H1 (cell line): ENCODE measurements at regions not wholly inside any gene's neighbourhood (a gene's known extent, or its start where the extent isn't known, plus 50 kb on each side); places are given as distances from the start of the nearest gene placed in this dataset.

ENCODE experiments used
- CTCF ChIA-PET: fragments of 300-600 bp; sonication (Branson Sonifier 250); formaldehyde crosslinking; loops from one replicate; lab custom pipeline; 2021; ENCODE audit not compliant: partially characterized antibody; lab: Charles Lee
- POLR2A ChIA-PET: fragments of 300-600 bp; sonication (Branson Sonifier 250); formaldehyde crosslinking; loops from one replicate; lab custom pipeline; 2021; ENCODE audit warnings: inconsistent platforms; ENCODE audit not compliant: partially characterized antibody; lab: Charles Lee
- DNase-seq, 2 experiments: peaks; one replicate each; pipeline versions ENCODE4 v3.0.0 to v3.0.0-alpha.2; 2010 to 2022; ENCODE audit warnings: low spot score in 2 of 2, low read depth in 1 of 2, mixed read lengths in 1 of 2
- FAIRE-seq: peaks from 2 replicates; lab custom pipeline; 2011; peaks lifted over from hg19 to GRCh38; lab: Jason Lieb, UNC
- H2AFZ ChIP-seq: 2 replicates; pipeline ENCODE4 v1.8.1; 2012; ENCODE audit warnings: low read length, inconsistent platforms
- H2AK5ac ChIP-seq: 2 replicates; pipeline ENCODE4 v1.6.1; 2013; ENCODE audit warnings: low read depth, low read length
- H2BK120ac ChIP-seq: replicated peaks from 2 replicates; pipeline ENCODE3; 2013; ENCODE audit warnings: low read depth, low read length, inconsistent platforms
- H2BK12ac ChIP-seq: 2 replicates; pipeline ENCODE4 v1.6.1; 2013; ENCODE audit warnings: low read depth, low read length
- H2BK15ac ChIP-seq: 2 replicates; pipeline ENCODE4 v1.6.1; 2013; ENCODE audit warnings: low read length
- H2BK20ac ChIP-seq: 2 replicates; pipeline ENCODE4 v1.6.1; 2013; ENCODE audit warnings: low read length
- H2BK5ac ChIP-seq: 2 replicates; pipeline ENCODE4 v1.6.1; 2013; ENCODE audit warnings: low read depth, low read length
- H3K14ac ChIP-seq: 2 replicates; pipeline ENCODE4 v1.6.1; 2013; ENCODE audit warnings: inconsistent platforms; ENCODE audit not compliant: insufficient read length
- H3K18ac ChIP-seq: 2 replicates; pipeline ENCODE4 v1.6.1; 2013; ENCODE audit warnings: low read length; ENCODE audit errors: extremely low read depth
- H3K23ac ChIP-seq: 2 replicates; pipeline ENCODE4 v1.6.1; 2013; ENCODE audit warnings: inconsistent platforms; ENCODE audit not compliant: insufficient read length
- H3K23me2 ChIP-seq: 2 replicates; pipeline ENCODE4 v1.6.1; 2013; ENCODE audit warnings: low read depth, low read length
- H3K27ac ChIP-seq: 2 replicates; pipeline ENCODE4 v1.6.1; 2011; ENCODE audit warnings: low read depth, low read length, inconsistent platforms
- H3K27me3 ChIP-seq, 4 experiments: replicated peaks in 1 of 4; 1 replicate in 1 of 4; 2 replicates in 3 of 4; pipeline versions ENCODE4 v1.6.1 to v1.8.1; 2011 to 2013; ENCODE audit warnings: low read length in 3 of 4, mild to moderate bottlenecking in 3 of 4, inconsistent platforms in 2 of 4, mixed read lengths in 2 of 4, moderate library complexity in 1 of 4; ENCODE audit not compliant: control insufficient read depth in 3 of 4, insufficient read depth in 3 of 4; ENCODE audit errors: extremely low read depth in 1 of 4
- H3K36me3 ChIP-seq, 4 experiments: 2 replicates each; pipeline versions ENCODE4 v1.6.1 to v1.8.1; 2011 to 2013; ENCODE audit warnings: mild to moderate bottlenecking in 4 of 4, low read length in 3 of 4, moderate library complexity in 2 of 4, control low read depth in 1 of 4, inconsistent platforms in 1 of 4; ENCODE audit not compliant: insufficient read depth in 4 of 4, control insufficient read depth in 2 of 4
- H3K4ac ChIP-seq: replicated peaks from 2 replicates; pipeline ENCODE3; 2013; ENCODE audit warnings: low read length, low read depth, mixed read lengths, inconsistent platforms; ENCODE audit not compliant: insufficient read length
- H3K4me1 ChIP-seq, 4 experiments: replicated peaks in 1 of 4; 1 replicate in 1 of 4; 2 replicates in 3 of 4; pipeline versions ENCODE4 v1.6.1 to v1.8.1; 2011 to 2013; ENCODE audit warnings: low read length in 3 of 4, inconsistent platforms in 2 of 4, mixed read lengths in 1 of 4; ENCODE audit not compliant: insufficient read depth in 4 of 4, control insufficient read depth in 3 of 4
- H3K4me2 ChIP-seq, 2 experiments: 2 replicates each; pipeline versions ENCODE4 v1.6.1 to v1.8.1; 2011 to 2013; ENCODE audit warnings: low read depth in 2 of 2, low read length in 2 of 2, control low read depth in 1 of 2, inconsistent platforms in 1 of 2, mild to moderate bottlenecking in 1 of 2; ENCODE audit not compliant: insufficient read depth in 1 of 2
- H3K4me3 ChIP-seq, 4 experiments: fragments of 200-600, 300-600 bp in 1 of 4; sonication (generic), shearing (Covaris generic), sonication (Bioruptor Twin) in 1 of 4; 2 replicates each; pipeline versions ENCODE4 v1.5.1 to v1.8.1; 2011 to 2016; ENCODE audit warnings: low read length in 4 of 4, low read depth in 3 of 4, control low read depth in 2 of 4, inconsistent platforms in 2 of 4, mild to moderate bottlenecking in 2 of 4, mixed read lengths in 1 of 4, moderate library complexity in 1 of 4; ENCODE audit not compliant: insufficient read depth in 2 of 4; ENCODE audit errors: extremely low read depth in 1 of 4
- H3K56ac ChIP-seq: replicated peaks from 2 replicates; pipeline ENCODE3; 2013; ENCODE audit warnings: low read depth, mild to moderate bottlenecking, mixed read lengths, low read length, inconsistent platforms; ENCODE audit not compliant: insufficient read length
- H3K79me1 ChIP-seq: 2 replicates; pipeline ENCODE4 v1.6.1; 2013; ENCODE audit warnings: low read depth, low read length, control low read depth
- H3K79me2 ChIP-seq, 2 experiments: 2 replicates each; pipeline versions ENCODE4 v1.6.1 to v1.8.1; 2012 to 2013; ENCODE audit warnings: low read length in 2 of 2, mild to moderate bottlenecking in 2 of 2, inconsistent platforms in 1 of 2; ENCODE audit not compliant: insufficient read depth in 2 of 2, control insufficient read depth in 1 of 2
- H3K9ac ChIP-seq, 4 experiments: replicated peaks in 1 of 4; 1 replicate in 1 of 4; 2 replicates in 3 of 4; pipeline versions ENCODE4 v1.6.1 to v1.8.1; 2011 to 2013; ENCODE audit warnings: low read depth in 3 of 4, low read length in 3 of 4, control low read depth in 2 of 4, mild to moderate bottlenecking in 2 of 4, moderate library complexity in 2 of 4, inconsistent platforms in 1 of 4; ENCODE audit errors: extremely low read depth in 1 of 4
- H3K9me3 ChIP-seq, 2 experiments: 2 replicates each; pipeline versions ENCODE4 v1.6.1 to v1.8.1; 2012 to 2013; ENCODE audit warnings: mild to moderate bottlenecking in 2 of 2, moderate library complexity in 2 of 2, control low read depth in 1 of 2, inconsistent platforms in 1 of 2, low read depth in 1 of 2, low read length in 1 of 2, mixed read lengths in 1 of 2; ENCODE audit not compliant: insufficient read depth in 2 of 2
- H4K20me1 ChIP-seq, 2 experiments: replicated peaks in 1 of 2; 2 replicates each; pipeline versions ENCODE3 to v1.8.1; 2011 to 2013; ENCODE audit warnings: inconsistent platforms in 2 of 2, low read length in 2 of 2, mild to moderate bottlenecking in 1 of 2; ENCODE audit not compliant: insufficient read depth in 2 of 2, control insufficient read depth in 1 of 2
- H4K5ac ChIP-seq: 2 replicates; pipeline ENCODE4 v1.6.1; 2013; ENCODE audit warnings: low read length, low read depth, mixed read lengths, inconsistent platforms; ENCODE audit not compliant: insufficient read length
- H4K8ac ChIP-seq: 2 replicates; pipeline ENCODE4 v1.8.0; 2013; ENCODE audit warnings: mild to moderate bottlenecking, moderate library complexity, low read length, inconsistent platforms; ENCODE audit not compliant: insufficient read depth; ENCODE audit errors: extremely low read depth
- H4K91ac ChIP-seq: replicated peaks from 2 replicates; pipeline ENCODE3; 2013; ENCODE audit warnings: low read length, mixed read lengths, inconsistent platforms; ENCODE audit not compliant: insufficient read length
- CBX5 ChIP-seq: fragments of 300-800, 300-1000 bp; sonication (generic); IDR thresholded peaks from 2 replicates; pipeline ENCODE4 v1.7.1; 2016; ENCODE audit warnings: antibody characterized with exemption, low read length, low read depth
- CEBPB ChIP-seq: IDR thresholded peaks from 2 replicates; pipeline ENCODE4 v1.6.1; 2012; ENCODE audit warnings: low read depth, low read length
- CREB1 ChIP-seq: IDR thresholded peaks from 2 replicates; pipeline ENCODE4 v1.6.1; 2012; ENCODE audit warnings: inconsistent platforms
- GABPA ChIP-seq: IDR thresholded peaks from 2 replicates; pipeline ENCODE4 v1.6.1; 2011; ENCODE audit warnings: mild to moderate bottlenecking, low read length, moderate library complexity, borderline replicate concordance; ENCODE audit not compliant: insufficient read depth
- HDAC2 ChIP-seq, 2 experiments: fragments of 300-600 bp in 1 of 2; sonication (generic) in 1 of 2; IDR thresholded peaks; 2 replicates each; pipeline ENCODE4 v1.6.1; 2011 to 2012; ENCODE audit warnings: low read depth in 2 of 2, low read length in 2 of 2, mild to moderate bottlenecking in 2 of 2, moderate library complexity in 2 of 2, borderline replicate concordance in 1 of 2, inconsistent platforms in 1 of 2
- HDAC6 ChIP-seq: IDR thresholded peaks from one replicate; pipeline ENCODE4 v1.7.1; 2012; ENCODE audit warnings: low read depth, mild to moderate bottlenecking, inconsistent platforms, low read length, moderate library complexity
- JUN ChIP-seq: IDR thresholded peaks from 2 replicates; pipeline ENCODE4 v1.6.1; 2011; ENCODE audit warnings: low read depth, mild to moderate bottlenecking, improper control_type of control experiment, low read length
- PHF8 ChIP-seq: fragments of 200-600 bp; sonication (generic); conservative IDR thresholded peaks from 2 replicates; pipeline ENCODE4 v1.7.1; 2012; ENCODE audit warnings: low read depth, mild to moderate bottlenecking, inconsistent platforms, low read length, moderate library complexity
- POU5F1 ChIP-seq: IDR thresholded peaks from 2 replicates; pipeline ENCODE4 v1.6.1; 2011; ENCODE audit warnings: low read depth, mild to moderate bottlenecking, low read length, moderate library complexity
- RAD21 ChIP-seq, 2 experiments: IDR thresholded peaks in 1 of 2; conservative IDR thresholded peaks in 1 of 2; 2 replicates each; pipeline ENCODE4 v1.6.1; 2011; ENCODE audit warnings: low read depth in 2 of 2, low read length in 2 of 2, improper control_type of control experiment in 1 of 2, inconsistent platforms in 1 of 2, mild to moderate bottlenecking in 1 of 2, moderate library complexity in 1 of 2
- RNF2 ChIP-seq: fragments of 200-900, 300-1000 bp; sonication (generic); IDR thresholded peaks from 2 replicates; pipeline ENCODE4 v1.7.1; 2016; ENCODE audit warnings: borderline replicate concordance, low read depth, mild to moderate bottlenecking, antibody characterized with exemption, low read length; ENCODE audit not compliant: poor library complexity, severe bottlenecking; ENCODE audit errors: missing control alignments
- SAP30 ChIP-seq: fragments of 300-600 bp; sonication (generic); IDR thresholded peaks from 2 replicates; pipeline ENCODE4 v1.7.1; 2012; ENCODE audit warnings: low read length, moderate library complexity, mild to moderate bottlenecking, inconsistent platforms; ENCODE audit not compliant: insufficient read depth, insufficient replicate concordance
- TEAD4 ChIP-seq: IDR thresholded peaks from 2 replicates; pipeline ENCODE4 v1.6.1; 2012; ENCODE audit warnings: low read depth, low read length, inconsistent platforms, mixed read lengths
- ZNF274 ChIP-seq: IDR thresholded peaks from 2 replicates; pipeline ENCODE4 v1.7.0; 2012; ENCODE audit warnings: low read length, borderline replicate concordance; ENCODE audit errors: extremely low read depth
- WGBS, 2 experiments: shearing (Covaris generic) in 1 of 2; methylation state at CpG; one replicate each; pipeline versions ENCODE4 v1.1.6 to v1.1.7; 2013 to 2015; ENCODE audit warnings: low lambda C conversion rate in 2 of 2, mixed read lengths in 2 of 2, inconsistent platforms in 1 of 2, low coverage in 1 of 2, missing lambda C conversion rate in 1 of 2; ENCODE audit not compliant: insufficient replicate concordance in 2 of 2, insufficient coverage in 1 of 2, insufficient read length in 1 of 2; ENCODE audit errors: extremely low coverage in 1 of 2, missing lambda C conversion rate in 1 of 2; 5-methylcytosine and 5-hydroxymethylcytosine counted together

DNA sequence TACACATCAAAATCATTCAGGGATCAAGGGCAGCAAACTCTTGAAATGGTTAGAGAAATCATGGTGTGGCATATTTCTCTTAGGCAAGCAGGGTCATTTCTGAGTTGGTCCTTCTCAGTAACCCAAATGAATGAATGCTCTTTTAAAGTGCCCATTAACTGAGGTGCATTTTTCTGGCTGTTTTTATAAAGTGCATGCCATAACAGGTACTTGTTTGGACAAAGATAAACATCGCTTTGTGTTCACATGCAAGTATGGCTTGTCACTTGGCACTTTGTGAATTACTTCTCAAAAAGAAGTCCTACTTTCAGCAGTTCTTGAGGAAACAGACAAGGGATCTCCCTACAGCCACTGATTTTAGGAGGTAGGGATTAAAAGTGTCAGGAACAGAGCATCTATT, 64.8 kb upstream of the IFNE start:
- ChIA-PET CTCF (no interaction called here), POLR2A (no interaction called here)
- Histone ChIP-seq H3K79me1 (no peaks in the 10 kb centered on the region), H3K9me3 (peaks cover 0 to 11% of the 10 kb centered on the region in 2 experiments; a peak in 1 of 4 replicates), H3K79me2 (peaks cover 0 to 15% of the 10 kb centered on the region in 2 experiments; a peak in 3 of 4 replicates), H3K4me1 (peaks cover 0 to 7% (median 2%) of the 10 kb centered on the region in 4 experiments; a peak in 2 of 7 replicates), H2AK5ac (no peak overlapping the region), H3K4me3 (no peak overlapping the region), H2BK20ac (no peak overlapping the region), H3K56ac (no peak overlapping the region), H2BK120ac (no peak overlapping the region), H3K4ac (no peak overlapping the region), H4K5ac (no peak overlapping the region), H2AFZ (no peak overlapping the region), H4K91ac (no peak overlapping the region), H3K27me3 (no peaks in the 10 kb centered on the region), H3K9ac (no peak overlapping the region), H3K36me3 (peaks cover 0 to 3% (median 0%) of the 10 kb centered on the region in 4 experiments; a peak in 1 of 8 replicates), H3K23me2 (no peaks in the 10 kb centered on the region), H3K4me2 (no peak overlapping the region), H2BK5ac (no peak overlapping the region), H3K27ac (no peak overlapping the region), H2BK15ac (no peak overlapping the region), H3K23ac (no peak overlapping the region), H2BK12ac (no peak overlapping the region), H4K20me1 (no peaks in the 10 kb centered on the region), H3K14ac (no peak overlapping the region), H3K18ac (no peak overlapping the region), H4K8ac (no peak overlapping the region)
- FAIRE-seq, result no peak
- 100% methylated on average over 1 of the region's 1 CpG; no CpG with 5 or more reads in 1 of the 2 experiments for WGBS, 2 experiments
- DNase-seq, result no peak
- TF ChIP-seq CREB1, result no peak
- TF ChIP-seq HDAC6, result no peak
- no peak for TF ChIP-seq CEBPB
- no peak for TF ChIP-seq JUN
- no peak for TF ChIP-seq RAD21 (IDR thresholded peaks at IDR 0.05 in 1 of 2, conservative IDR thresholded peaks at IDR 0.05 in 1 of 2; ENCODE audit: low read depth in 2 of 2, low read length in 2 of 2)
- TF ChIP-seq GABPA, result no peak
- no peak for TF ChIP-seq RNF2
- no peak for TF ChIP-seq ZNF274
- no peak for TF ChIP-seq HDAC2 (IDR thresholded peaks at IDR 0.05; ENCODE audit: borderline replicate concordance in 1 of 2, low read depth in 2 of 2, low read length in 2 of 2)
- TF ChIP-seq TEAD4, result no peak
- no peak for TF ChIP-seq PHF8
- TF ChIP-seq SAP30, result no peak
- no peak for TF ChIP-seq POU5F1
- TF ChIP-seq CBX5, result no peak
